ENCODE measurements at regions not wholly inside any gene's neighbourhood (a gene's known extent, or its start where the extent isn't known, plus 50 kb on each side); places are given as distances from the start of the nearest gene placed in this dataset.

GRCh38 chr5:171534043-171534895 is 114.8 kb downstream of the FGF18 start:
- TF ChIP-seq CTCF (IDR thresholded peaks at IDR 0.05) (no peak), EP300 (IDR thresholded peaks at IDR 0.05) (no peak)

Data from suprapubic skin (tissue), 3 donors.